ENCODE measurements at regions not wholly inside any gene's neighbourhood (a gene's known extent, or its start where the extent isn't known, plus 50 kb on each side); places are given as distances from the start of the nearest gene placed in this dataset.

DNA sequence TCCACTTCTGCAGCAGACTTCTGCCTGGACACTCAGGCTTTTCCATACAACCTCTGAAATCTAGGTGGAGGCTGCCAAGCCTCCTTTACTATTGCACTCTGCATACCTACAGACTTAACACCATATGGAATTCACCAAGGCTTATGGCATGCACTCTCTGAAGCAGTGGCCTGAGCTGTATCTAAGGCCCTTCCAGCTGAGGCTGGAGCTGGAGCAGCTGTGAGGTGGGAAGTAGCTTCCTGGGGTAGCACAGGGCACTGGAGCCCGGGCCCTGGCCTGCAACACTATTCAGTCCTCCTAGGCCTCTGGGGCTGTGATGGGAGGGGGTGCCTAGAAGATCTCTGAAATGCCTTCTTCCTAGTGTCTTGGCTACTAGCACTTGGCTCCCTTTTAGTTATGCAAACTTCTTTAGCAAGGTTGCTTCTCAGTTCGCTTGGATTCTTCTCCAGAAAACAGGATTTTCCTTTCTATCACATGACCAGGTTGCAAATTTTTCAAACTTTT lies 186.6 kb upstream of the RORA start:
- H3K4me3 ChIP-seq (ENCODE audit: low read length) = no peak overlapping the region
- H3F3A ChIP-seq (ENCODE audit: insufficient read depth, low read length, poor library complexity, severe bottlenecking) = no peaks in the 10 kb centered on the region
- no peaks in the 10 kb centered on the region for H4K20me1 ChIP-seq (ENCODE audit: insufficient read depth)
- no peak overlapping the region for H3K4me2 ChIP-seq (ENCODE audit: low read length)
- no peak overlapping the region for H2AFZ ChIP-seq (ENCODE audit: low read depth, low read length)
- TF ChIP-seq, protein P1, sequence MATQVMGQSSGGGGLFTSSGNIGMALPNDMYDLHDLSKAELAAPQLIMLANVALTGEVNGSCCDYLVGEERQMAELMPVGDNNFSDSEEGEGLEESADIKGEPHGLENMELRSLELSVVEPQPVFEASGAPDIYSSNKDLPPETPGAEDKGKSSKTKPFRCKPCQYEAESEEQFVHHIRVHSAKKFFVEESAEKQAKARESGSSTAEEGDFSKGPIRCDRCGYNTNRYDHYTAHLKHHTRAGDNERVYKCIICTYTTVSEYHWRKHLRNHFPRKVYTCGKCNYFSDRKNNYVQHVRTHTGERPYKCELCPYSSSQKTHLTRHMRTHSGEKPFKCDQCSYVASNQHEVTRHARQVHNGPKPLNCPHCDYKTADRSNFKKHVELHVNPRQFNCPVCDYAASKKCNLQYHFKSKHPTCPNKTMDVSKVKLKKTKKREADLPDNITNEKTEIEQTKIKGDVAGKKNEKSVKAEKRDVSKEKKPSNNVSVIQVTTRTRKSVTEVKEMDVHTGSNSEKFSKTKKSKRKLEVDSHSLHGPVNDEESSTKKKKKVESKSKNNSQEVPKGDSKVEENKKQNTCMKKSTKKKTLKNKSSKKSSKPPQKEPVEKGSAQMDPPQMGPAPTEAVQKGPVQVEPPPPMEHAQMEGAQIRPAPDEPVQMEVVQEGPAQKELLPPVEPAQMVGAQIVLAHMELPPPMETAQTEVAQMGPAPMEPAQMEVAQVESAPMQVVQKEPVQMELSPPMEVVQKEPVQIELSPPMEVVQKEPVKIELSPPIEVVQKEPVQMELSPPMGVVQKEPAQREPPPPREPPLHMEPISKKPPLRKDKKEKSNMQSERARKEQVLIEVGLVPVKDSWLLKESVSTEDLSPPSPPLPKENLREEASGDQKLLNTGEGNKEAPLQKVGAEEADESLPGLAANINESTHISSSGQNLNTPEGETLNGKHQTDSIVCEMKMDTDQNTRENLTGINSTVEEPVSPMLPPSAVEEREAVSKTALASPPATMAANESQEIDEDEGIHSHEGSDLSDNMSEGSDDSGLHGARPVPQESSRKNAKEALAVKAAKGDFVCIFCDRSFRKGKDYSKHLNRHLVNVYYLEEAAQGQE (IDR thresholded peaks at IDR 0.05; ENCODE audit: borderline replicate concordance) = no peak
- TF ChIP-seq, protein P2, sequence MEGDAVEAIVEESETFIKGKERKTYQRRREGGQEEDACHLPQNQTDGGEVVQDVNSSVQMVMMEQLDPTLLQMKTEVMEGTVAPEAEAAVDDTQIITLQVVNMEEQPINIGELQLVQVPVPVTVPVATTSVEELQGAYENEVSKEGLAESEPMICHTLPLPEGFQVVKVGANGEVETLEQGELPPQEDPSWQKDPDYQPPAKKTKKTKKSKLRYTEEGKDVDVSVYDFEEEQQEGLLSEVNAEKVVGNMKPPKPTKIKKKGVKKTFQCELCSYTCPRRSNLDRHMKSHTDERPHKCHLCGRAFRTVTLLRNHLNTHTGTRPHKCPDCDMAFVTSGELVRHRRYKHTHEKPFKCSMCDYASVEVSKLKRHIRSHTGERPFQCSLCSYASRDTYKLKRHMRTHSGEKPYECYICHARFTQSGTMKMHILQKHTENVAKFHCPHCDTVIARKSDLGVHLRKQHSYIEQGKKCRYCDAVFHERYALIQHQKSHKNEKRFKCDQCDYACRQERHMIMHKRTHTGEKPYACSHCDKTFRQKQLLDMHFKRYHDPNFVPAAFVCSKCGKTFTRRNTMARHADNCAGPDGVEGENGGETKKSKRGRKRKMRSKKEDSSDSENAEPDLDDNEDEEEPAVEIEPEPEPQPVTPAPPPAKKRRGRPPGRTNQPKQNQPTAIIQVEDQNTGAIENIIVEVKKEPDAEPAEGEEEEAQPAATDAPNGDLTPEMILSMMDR (IDR thresholded peaks at IDR 0.05; ENCODE audit: poor library complexity, severe bottlenecking) = no peak
- TF ChIP-seq EZH2 (IDR thresholded peaks at IDR 0.05; ENCODE audit: borderline replicate concordance, insufficient read depth, low read length, poor library complexity, severe bottlenecking) (no peak), MXI1 (conservative IDR thresholded peaks at IDR 0.05; ENCODE audit: poor library complexity, severe bottlenecking) (no peak), TAF1 (IDR thresholded peaks at IDR 0.05; ENCODE audit: low read depth) (no peak), SMC3 (conservative IDR thresholded peaks at IDR 0.05; ENCODE audit: poor library complexity) (no peak), POLR2AphosphoS5 (IDR thresholded peaks at IDR 0.05) (no peak), RAD21 (conservative IDR thresholded peaks at IDR 0.05) (no peak), EP300 (conservative IDR thresholded peaks at IDR 0.05; ENCODE audit: poor library complexity, severe bottlenecking) (no peak)
- H3K79me2 ChIP-seq (replicated peaks; ENCODE audit: insufficient read depth, low read length) = no peaks in the 10 kb centered on the region
- H3K9me2 ChIP-seq (ENCODE audit: insufficient read depth, low read length) = no peaks in the 10 kb centered on the region
- H3K36me3 ChIP-seq (ENCODE audit: insufficient read depth, low read length) = no peaks in the 10 kb centered on the region
- H3K9ac ChIP-seq (ENCODE audit: low read length) = no peak overlapping the region
- no peak overlapping the region for H3K27ac ChIP-seq (ENCODE audit: low read length)
- H3K27me3 ChIP-seq (ENCODE audit: insufficient read depth, low read depth, low read length) = no peaks in the 10 kb centered on the region
- no peaks in the 10 kb centered on the region for H3K9me3 ChIP-seq (ENCODE audit: low read length)

DNA sequence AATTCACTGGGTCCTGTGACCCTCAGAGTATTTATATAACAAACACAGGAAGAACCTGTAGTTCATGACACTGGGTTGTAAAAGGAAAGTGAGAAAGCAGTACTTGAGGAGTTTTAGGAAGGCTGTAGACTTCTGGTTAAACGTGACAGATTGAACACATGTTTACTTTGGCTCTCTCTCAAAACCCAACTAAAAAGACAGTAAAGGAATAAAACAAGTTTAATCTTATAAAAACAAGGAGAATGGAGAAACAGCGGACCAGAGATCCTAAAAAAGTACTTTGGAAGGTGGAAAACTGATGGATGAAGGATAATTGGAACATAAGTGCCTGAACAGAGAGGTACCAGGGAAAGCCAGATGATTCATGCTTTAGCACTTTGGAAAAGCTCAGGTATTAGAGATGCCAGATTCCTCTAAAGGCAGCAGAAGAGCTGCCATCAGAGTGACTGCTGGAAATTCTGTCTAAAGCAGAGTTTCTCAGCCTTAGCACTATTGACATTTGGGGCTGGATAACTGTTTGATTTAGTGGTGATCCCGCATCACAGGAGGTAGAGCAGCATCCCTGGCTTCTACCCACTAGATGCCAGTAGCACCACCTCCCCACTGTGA lies 182.9 kb upstream of the RORA start:
- H2AFZ ChIP-seq (ENCODE audit: low read depth, low read length) = no peak overlapping the region
- TF ChIP-seq EZH2 (IDR thresholded peaks at IDR 0.05; ENCODE audit: borderline replicate concordance, insufficient read depth, low read length, poor library complexity, severe bottlenecking) (no peak), RAD21 (conservative IDR thresholded peaks at IDR 0.05) (no peak), POLR2AphosphoS5 (IDR thresholded peaks at IDR 0.05) (no peak), SMC3 (conservative IDR thresholded peaks at IDR 0.05; ENCODE audit: poor library complexity) (no peak), TAF1 (IDR thresholded peaks at IDR 0.05; ENCODE audit: low read depth) (no peak), MXI1 (conservative IDR thresholded peaks at IDR 0.05; ENCODE audit: poor library complexity, severe bottlenecking) (no peak)
- TF ChIP-seq, protein P2 (IDR thresholded peaks at IDR 0.05; ENCODE audit: poor library complexity, severe bottlenecking) = no peak
- TF ChIP-seq, protein P1 (IDR thresholded peaks at IDR 0.05; ENCODE audit: borderline replicate concordance) = no peak
- H3K9me2 ChIP-seq (ENCODE audit: insufficient read depth, low read length) = no peaks in the 10 kb centered on the region
- no peaks in the 10 kb centered on the region for H3K9me3 ChIP-seq (ENCODE audit: low read length)
- no peak overlapping the region for H3K27ac ChIP-seq (ENCODE audit: low read length)
- H3F3A ChIP-seq (ENCODE audit: insufficient read depth, low read length, poor library complexity, severe bottlenecking) = no peaks in the 10 kb centered on the region
- no peaks in the 10 kb centered on the region for H3K79me2 ChIP-seq (replicated peaks; ENCODE audit: insufficient read depth, low read length)
- no peaks in the 10 kb centered on the region for H3K27me3 ChIP-seq (ENCODE audit: insufficient read depth, low read depth, low read length)
- no peak overlapping the region for H3K4me2 ChIP-seq (ENCODE audit: low read length)
- H3K9ac ChIP-seq (ENCODE audit: low read length) = no peak overlapping the region
- H3K36me3 ChIP-seq (ENCODE audit: insufficient read depth, low read length) = no peaks in the 10 kb centered on the region
- H3K4me3 ChIP-seq (ENCODE audit: low read length) = no peak overlapping the region
- no peaks in the 10 kb centered on the region for H4K20me1 ChIP-seq (ENCODE audit: insufficient read depth)

Measured in neural cell (in vitro differentiated cells).